ENCODE measurements at regions not wholly inside any gene's neighbourhood (a gene's known extent, or its start where the extent isn't known, plus 50 kb on each side); places are given as distances from the start of the nearest gene placed in this dataset.

- no peak for DNase-seq
Observed at GRCh38 chr15:69801144-69801543, 296.6 kb downstream of the TLE3 start.

GRCh38 chr15:69802432-69802831 is 295.3 kb downstream of the TLE3 start:
- no peak for DNase-seq

- DNase-seq = no peak
Observed at GRCh38 chr15:69804786-69805185, 292.9 kb downstream of the TLE3 start.

GRCh38 chr15:69805248-69805953 is 292.3 kb downstream of the TLE3 start:
- DNase-seq = no peak

- DNase-seq = no peak
Observed at GRCh38 chr15:69806287-69806915, 291.3 kb downstream of the TLE3 start.

GRCh38 chr15:69807721-69808120 is 290.0 kb downstream of the TLE3 start:
- no peak for DNase-seq

- no peak for DNase-seq
Observed at GRCh38 chr15:69808756-69809155, 289.0 kb downstream of the TLE3 start.

GRCh38 chr15:69809421-69809820 is 288.3 kb downstream of the TLE3 start:
- DNase-seq = no peak

- DNase-seq = no peak
Observed at GRCh38 chr15:69810431-69811354, 287.0 kb downstream of the TLE3 start.

GRCh38 chr15:69812861-69813261 is 284.9 kb downstream of the TLE3 start:
- no peak for DNase-seq

GRCh38 chr15:69813881-69814280 is 283.8 kb downstream of the TLE3 start:
- no peak for DNase-seq

GRCh38 chr15:69814932-69815331 is 282.8 kb downstream of the TLE3 start:
- DNase-seq = no peak

GRCh38 chr15:69815793-69816192 is 281.9 kb downstream of the TLE3 start:
- no peak for DNase-seq

- DNase-seq = no peak
Observed at GRCh38 chr15:69816522-69816921, 281.2 kb downstream of the TLE3 start.

- DNase-seq = no peak
Observed at GRCh38 chr15:69818529-69818928, 279.2 kb downstream of the TLE3 start.

GRCh38 chr15:69819371-69819770 is 278.3 kb downstream of the TLE3 start:
- DNase-seq = no peak

GRCh38 chr15:69820819-69821218 is 276.9 kb downstream of the TLE3 start:
- no peak for DNase-seq

GRCh38 chr15:69823223-69823907 is 274.4 kb downstream of the TLE3 start:
- no peak for DNase-seq

- no peak for DNase-seq
Observed at GRCh38 chr15:69824075-69824876, 273.4 kb downstream of the TLE3 start.

GRCh38 chr15:69824877-69825406 is 272.8 kb downstream of the TLE3 start:
- no peak for DNase-seq

GRCh38 chr15:69825941-69826818 is 271.5 kb downstream of the TLE3 start:
- no peak for DNase-seq

Data from stimulated activated CD4-positive, alpha-beta T cell treated with anti-CD3 and anti-CD28 coated beads, Interleukin-1b, Interleukin-23, amount 100 ng/mL, for 48 hours (primary cell).